Calu3 (cell line): ENCODE measurements at regions not wholly inside any gene's neighbourhood (a gene's known extent, or its start where the extent isn't known, plus 50 kb on each side); places are given as distances from the start of the nearest gene placed in this dataset.

ENCODE experiments used
- BruUV-seq: library from RNA; stranded (reverse); fragments of 400-500 nt; replicated peaks from 2 replicates; lab custom pipeline; 2021; lab: Mats Ljungman, UMichigan
- CTCF ChIA-PET: fragments of 300-600 bp; sonication (Branson Sonifier 250); formaldehyde crosslinking; loops from one replicate; lab custom pipeline; 2022; ENCODE audit warnings: antibody characterized with exemption; lab: Charles Lee
- DNase-seq: peaks from one replicate; pipeline ENCODE4 v3.0.0; 2022
- H3K27ac Mint-ChIP-seq: one replicate; pipeline ENCODE4 v1.8.0; 2022; ENCODE audit warnings: mixed read lengths; ENCODE audit not compliant: unreplicated experiment
- H3K27me3 Mint-ChIP-seq: one replicate; pipeline ENCODE4 v1.8.0; 2022; ENCODE audit warnings: mixed read lengths; ENCODE audit not compliant: unreplicated experiment
- H3K36me3 Mint-ChIP-seq: one replicate; pipeline ENCODE4 v1.8.0; 2022; ENCODE audit warnings: mild to moderate bottlenecking, moderate library complexity, mixed read lengths; ENCODE audit not compliant: insufficient read depth, unreplicated experiment
- H3K4me1 Mint-ChIP-seq: one replicate; pipeline ENCODE4 v1.8.0; 2022; ENCODE audit warnings: mild to moderate bottlenecking, low read depth, mixed read lengths; ENCODE audit not compliant: unreplicated experiment
- H3K4me3 Mint-ChIP-seq: one replicate; pipeline ENCODE4 v1.8.0; 2022; ENCODE audit warnings: mild to moderate bottlenecking, low read depth, moderate library complexity, mixed read lengths; ENCODE audit not compliant: unreplicated experiment
- H3K9me3 Mint-ChIP-seq: one replicate; pipeline ENCODE4 v1.8.0; 2022; ENCODE audit warnings: low read depth, mixed read lengths; ENCODE audit not compliant: unreplicated experiment
- intact Hi-C: fragments of 100-400 bp; cut with micrococcal nuclease; formaldehyde crosslinking; loops from one replicate; pipeline ENCODE4 v1.10.0; 2022; ENCODE audit not compliant: unreplicated experiment
- TF ChIP-seq, protein P1 (sequence below): fragments of 200-600 bp; IDR thresholded peaks from one replicate; pipeline ENCODE4 v1.8.0; 2022; ENCODE audit warnings: antibody characterized with exemption; ENCODE audit not compliant: unreplicated experiment

DNA sequence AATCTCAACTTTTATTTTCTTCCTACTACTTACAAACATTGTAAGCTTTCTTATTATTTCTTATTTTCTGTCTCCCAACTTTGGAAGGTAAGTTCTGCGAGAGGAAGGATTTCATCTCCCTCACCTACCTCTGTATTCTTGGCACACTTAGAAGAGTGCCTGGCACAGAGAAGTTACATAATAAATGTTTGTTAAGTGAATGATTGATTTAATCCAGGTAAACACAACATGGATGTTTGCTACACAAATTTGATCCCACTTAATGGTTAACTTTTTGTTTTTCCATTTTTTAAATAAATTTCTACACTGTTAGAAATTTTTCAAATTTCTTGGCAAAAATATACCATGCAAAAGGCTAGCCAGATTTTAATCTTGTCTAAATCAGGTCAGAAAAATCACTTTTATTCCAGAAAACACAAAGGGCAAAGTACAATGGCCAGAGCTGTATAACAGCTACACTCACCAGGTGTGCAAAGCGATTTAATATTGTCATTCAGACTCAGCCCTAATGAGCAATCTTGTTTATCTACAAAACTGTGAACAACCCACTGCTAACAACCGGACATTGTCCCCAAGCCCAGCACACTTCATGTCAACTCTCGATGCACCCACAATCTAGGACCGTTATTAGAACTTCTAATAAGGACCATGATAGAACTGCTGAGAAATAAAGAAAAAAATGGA, 222.1 kb upstream of the EEA1 start:
- H3K27me3 Mint-ChIP-seq = no peaks in the 10 kb centered on the region
- no TSS peak for BruUV-seq
- H3K36me3 Mint-ChIP-seq = peaks cover 5% of the 10 kb centered on the region
- H3K4me3 Mint-ChIP-seq = no peak overlapping the region
- no peak overlapping the region for H3K27ac Mint-ChIP-seq
- peaks cover 21% of the 10 kb centered on the region for H3K4me1 Mint-ChIP-seq
- no peak for DNase-seq
- CTCF ChIA-PET = interaction anchor here (0.6 kb wide), 1 partner anchor 160 kb away, joined by 4 read pairs; no protein-coding TSS in a partner anchor
- intact Hi-C loops = no loop called here
- no peaks in the 10 kb centered on the region for H3K9me3 Mint-ChIP-seq
- TF ChIP-seq, protein P1, sequence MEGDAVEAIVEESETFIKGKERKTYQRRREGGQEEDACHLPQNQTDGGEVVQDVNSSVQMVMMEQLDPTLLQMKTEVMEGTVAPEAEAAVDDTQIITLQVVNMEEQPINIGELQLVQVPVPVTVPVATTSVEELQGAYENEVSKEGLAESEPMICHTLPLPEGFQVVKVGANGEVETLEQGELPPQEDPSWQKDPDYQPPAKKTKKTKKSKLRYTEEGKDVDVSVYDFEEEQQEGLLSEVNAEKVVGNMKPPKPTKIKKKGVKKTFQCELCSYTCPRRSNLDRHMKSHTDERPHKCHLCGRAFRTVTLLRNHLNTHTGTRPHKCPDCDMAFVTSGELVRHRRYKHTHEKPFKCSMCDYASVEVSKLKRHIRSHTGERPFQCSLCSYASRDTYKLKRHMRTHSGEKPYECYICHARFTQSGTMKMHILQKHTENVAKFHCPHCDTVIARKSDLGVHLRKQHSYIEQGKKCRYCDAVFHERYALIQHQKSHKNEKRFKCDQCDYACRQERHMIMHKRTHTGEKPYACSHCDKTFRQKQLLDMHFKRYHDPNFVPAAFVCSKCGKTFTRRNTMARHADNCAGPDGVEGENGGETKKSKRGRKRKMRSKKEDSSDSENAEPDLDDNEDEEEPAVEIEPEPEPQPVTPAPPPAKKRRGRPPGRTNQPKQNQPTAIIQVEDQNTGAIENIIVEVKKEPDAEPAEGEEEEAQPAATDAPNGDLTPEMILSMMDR = no peak

DNA sequence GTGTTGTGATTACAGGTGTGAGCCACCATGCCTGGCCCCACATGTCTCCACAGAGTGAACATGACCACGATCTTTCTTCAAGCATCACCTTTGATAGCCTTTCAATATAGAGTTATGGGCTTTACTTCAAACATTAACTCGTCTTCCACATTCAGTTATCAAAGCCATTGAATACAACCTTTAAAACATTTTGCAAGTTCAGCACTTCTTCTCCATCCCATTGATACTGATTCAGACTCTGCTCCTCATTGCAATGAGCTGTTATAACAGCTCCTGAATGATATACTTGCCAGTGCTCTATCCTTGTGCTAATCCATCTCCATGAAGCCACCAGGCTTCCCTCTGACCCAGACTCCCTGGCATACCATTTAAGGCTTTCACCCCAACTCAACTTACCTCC, 223.5 kb upstream of the EEA1 start:
- DNase-seq = no peak
- no peaks in the 10 kb centered on the region for H3K27me3 Mint-ChIP-seq
- no peak overlapping the region for H3K4me3 Mint-ChIP-seq
- H3K4me1 Mint-ChIP-seq = peaks cover 14% of the 10 kb centered on the region
- CTCF ChIA-PET = interaction anchor here (0.5 to 0.7 kb wide), 4 partner anchors 9 to 578 kb away, joined by 5 to 8 read pairs (median 6); no protein-coding TSS in a partner anchor
- no peaks in the 10 kb centered on the region for H3K9me3 Mint-ChIP-seq
- intact Hi-C loops = no loop called here
- H3K36me3 Mint-ChIP-seq = peaks cover 5% of the 10 kb centered on the region
- no peak overlapping the region for H3K27ac Mint-ChIP-seq
- BruUV-seq = no TSS peak
- TF ChIP-seq, protein P1 = no peak

DNA sequence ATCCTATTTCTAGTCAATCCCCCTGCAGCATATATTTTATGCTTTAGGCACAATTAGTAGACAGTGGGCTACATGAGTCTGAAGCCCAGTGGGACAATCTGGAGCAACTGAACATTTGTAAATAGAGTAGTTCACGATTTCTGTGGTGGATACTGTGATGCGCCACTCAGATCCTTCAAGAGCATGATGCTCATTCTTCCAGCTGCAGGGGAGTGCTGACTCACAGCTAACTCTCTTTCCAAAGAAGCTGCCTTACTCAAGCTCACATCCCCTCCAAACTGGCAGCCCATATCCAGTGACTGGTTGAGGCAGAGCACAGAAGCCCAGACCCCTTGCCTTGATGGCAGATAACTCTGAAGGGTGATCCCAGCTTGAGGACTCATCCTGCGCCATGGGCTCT, 224.2 kb upstream of the EEA1 start:
- DNase-seq = no peak
- intact Hi-C loops = no loop called here
- Mint-ChIP-seq H3K27me3 (no peaks in the 10 kb centered on the region), H3K9me3 (no peaks in the 10 kb centered on the region), H3K4me1 (peaks cover 14% of the 10 kb centered on the region), H3K4me3 (no peak overlapping the region), H3K27ac (no peak overlapping the region), H3K36me3 (peaks cover 5% of the 10 kb centered on the region)
- TF ChIP-seq, protein P1 = no peak
- BruUV-seq = no TSS peak
- CTCF ChIA-PET = no interaction called here

DNA sequence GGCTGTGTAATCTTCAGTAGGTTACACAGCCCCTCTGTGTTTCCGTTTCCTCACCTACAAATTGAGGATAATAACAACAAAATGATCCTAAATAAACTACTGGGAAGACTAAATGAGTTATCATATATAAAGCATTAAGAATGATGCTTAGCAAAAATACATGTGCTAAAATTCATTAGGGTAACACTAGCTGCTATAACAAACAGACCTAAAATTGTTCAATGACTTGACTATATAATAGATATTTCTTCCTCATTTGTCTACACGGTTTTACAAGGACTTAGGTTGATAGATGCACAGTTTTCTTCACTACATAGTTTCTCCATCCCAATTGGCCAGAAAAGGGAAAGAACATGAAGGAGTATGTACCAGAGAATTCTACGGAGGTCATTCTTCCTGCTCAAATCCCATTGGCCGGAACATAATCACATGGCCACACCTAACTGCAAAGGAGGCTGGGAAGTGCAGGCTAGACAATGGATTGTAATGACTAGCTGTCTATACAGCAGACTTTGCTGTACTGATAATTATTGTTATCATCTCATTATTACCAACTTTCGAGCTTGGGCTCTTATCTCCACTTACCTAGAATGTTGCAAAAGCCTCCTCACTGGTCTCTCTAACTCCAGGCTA, 223.5 kb upstream of the NUDT4 start:
- no peaks in the 10 kb centered on the region for H3K9me3 Mint-ChIP-seq
- DNase-seq = no peak
- no peak overlapping the region for H3K27ac Mint-ChIP-seq
- H3K4me1 Mint-ChIP-seq = peaks cover 14% of the 10 kb centered on the region
- H3K36me3 Mint-ChIP-seq = peaks cover 5% of the 10 kb centered on the region
- no peak overlapping the region for H3K4me3 Mint-ChIP-seq
- no TSS peak for BruUV-seq
- TF ChIP-seq, protein P1 = no peak
- CTCF ChIA-PET = interaction anchor here (1.8 kb wide), 1 partner anchor 17 kb away, joined by 4 read pairs; no protein-coding TSS in a partner anchor
- no peaks in the 10 kb centered on the region for H3K27me3 Mint-ChIP-seq
- intact Hi-C loops = no loop called here
